ENCODE measurements at regions not wholly inside any gene's neighbourhood (a gene's known extent, or its start where the extent isn't known, plus 50 kb on each side); places are given as distances from the start of the nearest gene placed in this dataset.

DNA sequence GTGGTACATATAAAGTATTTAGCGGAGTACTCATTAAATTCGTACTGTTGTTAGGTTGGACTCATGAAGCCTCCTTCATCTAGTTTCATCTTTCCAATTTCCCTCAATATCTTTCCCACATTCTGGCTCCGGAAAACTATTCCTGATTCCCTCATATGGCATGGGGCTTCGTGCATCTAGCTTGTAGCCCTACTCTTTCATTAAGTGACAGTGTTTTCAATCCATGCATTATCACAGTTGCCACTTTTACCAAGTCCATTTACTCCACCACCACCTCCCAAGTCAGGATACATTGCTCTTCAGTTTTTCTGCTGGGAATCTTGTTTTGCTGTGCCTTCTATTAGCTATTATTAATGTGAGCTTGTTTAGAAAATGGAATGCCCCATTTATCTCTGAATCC is 1032.1 kb upstream of the RBFOX1 start:
- Histone ChIP-seq H3K4me1 (ENCODE audit: control insufficient read depth in 2 of 3, insufficient read depth in 2 of 3, low read depth in 1 of 3, low read length in 3 of 3) (no peaks in the 10 kb centered on the region), H3K36me3 (ENCODE audit: control insufficient read depth in 2 of 3, insufficient read depth in 3 of 3, low read length in 3 of 3) (no peaks in the 10 kb centered on the region), H3K27me3 (ENCODE audit: control insufficient read depth, insufficient read depth, low read length) (no peaks in the 10 kb centered on the region), H3K9me3 (ENCODE audit: control insufficient read depth in 2 of 3, insufficient read depth in 1 of 3, low read length in 3 of 3) (peaks cover 0 to 4% (median 0%) of the 10 kb centered on the region in 3 donors), H3K4me3 (ENCODE audit: low read length in 3 of 3) (no peak overlapping the region), H3K9ac (ENCODE audit: low read length in 3 of 3) (no peak overlapping the region), H3K27ac (ENCODE audit: low read depth in 2 of 2, low read length in 2 of 2) (no peak overlapping the region)
- FAIRE-seq (no peak), DNase-seq (no peak)
- intact Hi-C loops (cut with DNase I) = no loop called here
- TF ChIP-seq, protein P1, sequence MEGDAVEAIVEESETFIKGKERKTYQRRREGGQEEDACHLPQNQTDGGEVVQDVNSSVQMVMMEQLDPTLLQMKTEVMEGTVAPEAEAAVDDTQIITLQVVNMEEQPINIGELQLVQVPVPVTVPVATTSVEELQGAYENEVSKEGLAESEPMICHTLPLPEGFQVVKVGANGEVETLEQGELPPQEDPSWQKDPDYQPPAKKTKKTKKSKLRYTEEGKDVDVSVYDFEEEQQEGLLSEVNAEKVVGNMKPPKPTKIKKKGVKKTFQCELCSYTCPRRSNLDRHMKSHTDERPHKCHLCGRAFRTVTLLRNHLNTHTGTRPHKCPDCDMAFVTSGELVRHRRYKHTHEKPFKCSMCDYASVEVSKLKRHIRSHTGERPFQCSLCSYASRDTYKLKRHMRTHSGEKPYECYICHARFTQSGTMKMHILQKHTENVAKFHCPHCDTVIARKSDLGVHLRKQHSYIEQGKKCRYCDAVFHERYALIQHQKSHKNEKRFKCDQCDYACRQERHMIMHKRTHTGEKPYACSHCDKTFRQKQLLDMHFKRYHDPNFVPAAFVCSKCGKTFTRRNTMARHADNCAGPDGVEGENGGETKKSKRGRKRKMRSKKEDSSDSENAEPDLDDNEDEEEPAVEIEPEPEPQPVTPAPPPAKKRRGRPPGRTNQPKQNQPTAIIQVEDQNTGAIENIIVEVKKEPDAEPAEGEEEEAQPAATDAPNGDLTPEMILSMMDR (IDR thresholded peaks at IDR 0.05; ENCODE audit: borderline replicate concordance, extremely low read depth, insufficient read depth) = no peak

DNA sequence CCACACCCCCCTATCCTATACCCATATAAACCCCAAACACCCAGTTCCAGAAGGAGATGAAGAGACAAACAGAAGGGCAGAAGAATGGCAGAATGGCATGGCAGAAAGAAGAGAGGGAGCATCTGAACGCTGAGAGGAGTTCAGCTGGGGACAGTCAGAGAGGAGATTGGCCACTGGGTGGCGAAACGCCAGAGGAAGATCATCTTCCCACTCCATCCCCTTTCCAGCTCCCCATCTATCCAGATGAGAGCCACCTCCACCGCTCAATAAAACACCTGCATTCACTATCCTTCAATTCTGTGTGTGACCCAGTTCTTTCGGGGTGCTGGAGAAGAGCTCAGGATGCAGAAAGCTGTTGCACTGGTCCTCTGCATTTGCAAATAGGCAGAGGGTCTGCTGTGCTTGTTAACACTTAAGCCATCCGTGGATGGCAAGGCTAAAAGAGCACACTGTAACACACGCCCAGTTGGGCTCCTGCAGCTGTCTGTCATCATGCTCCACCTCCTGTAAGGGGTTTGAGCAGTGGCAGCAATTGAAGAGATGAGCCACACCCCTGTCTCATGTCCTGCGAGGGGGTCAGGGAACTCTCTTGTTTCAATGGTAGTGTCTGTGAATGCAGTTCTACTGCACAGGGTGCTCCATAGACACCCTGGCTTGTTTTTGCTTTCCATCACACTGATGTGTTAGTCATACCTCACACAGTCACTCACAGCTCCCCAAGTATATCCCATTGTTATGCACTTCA is 1034.8 kb upstream of the RBFOX1 start:
- no peak for DNase-seq
- Histone ChIP-seq H3K27me3 (ENCODE audit: control insufficient read depth, insufficient read depth, low read length) (no peaks in the 10 kb centered on the region), H3K4me3 (ENCODE audit: low read length in 3 of 3) (no peak overlapping the region), H3K36me3 (ENCODE audit: control insufficient read depth in 2 of 3, insufficient read depth in 3 of 3, low read length in 3 of 3) (no peaks in the 10 kb centered on the region), H3K27ac (ENCODE audit: low read depth in 2 of 2, low read length in 2 of 2) (no peak overlapping the region), H3K9me3 (ENCODE audit: control insufficient read depth in 2 of 3, insufficient read depth in 1 of 3, low read length in 3 of 3) (peaks cover 0 to 4% (median 0%) of the 10 kb centered on the region in 3 donors), H3K9ac (ENCODE audit: low read length in 3 of 3) (no peak overlapping the region), H3K4me1 (ENCODE audit: control insufficient read depth in 2 of 3, insufficient read depth in 2 of 3, low read depth in 1 of 3, low read length in 3 of 3) (no peaks in the 10 kb centered on the region)
- TF ChIP-seq, protein P1 (IDR thresholded peaks at IDR 0.05; ENCODE audit: borderline replicate concordance, extremely low read depth, insufficient read depth) = no peak
- FAIRE-seq = no peak
- intact Hi-C loops (cut with DNase I) = no loop called here

DNA sequence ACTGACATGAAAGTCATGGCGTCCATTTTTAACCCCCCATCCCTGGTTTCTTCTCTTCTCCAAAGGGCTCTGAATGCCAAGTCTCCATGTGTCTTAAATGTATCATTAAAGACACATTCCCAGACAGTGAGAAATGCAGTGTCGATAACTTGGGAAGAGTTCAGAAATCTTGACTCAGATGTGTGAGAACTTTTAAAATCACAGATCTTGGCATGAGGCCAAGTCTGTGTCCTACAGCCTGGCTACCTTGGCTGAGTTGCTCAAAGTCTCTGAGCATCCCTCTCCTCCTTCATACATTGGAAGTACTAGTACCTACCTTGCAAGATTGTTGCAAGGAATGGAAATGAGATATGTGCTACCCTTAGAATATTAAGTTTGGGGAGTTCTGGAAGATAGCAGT is 1046.5 kb upstream of the RBFOX1 start:
- Histone ChIP-seq H3K4me1 (ENCODE audit: control insufficient read depth in 2 of 3, insufficient read depth in 2 of 3, low read depth in 1 of 3, low read length in 3 of 3) (no peaks in the 10 kb centered on the region), H3K27me3 (ENCODE audit: control insufficient read depth, insufficient read depth, low read length) (no peaks in the 10 kb centered on the region), H3K9me3 (ENCODE audit: control insufficient read depth in 2 of 3, insufficient read depth in 1 of 3, low read length in 3 of 3) (no peaks in the 10 kb centered on the region), H3K27ac (ENCODE audit: low read depth in 2 of 2, low read length in 2 of 2) (no peak overlapping the region), H3K4me3 (ENCODE audit: low read length in 3 of 3) (no peak overlapping the region), H3K36me3 (ENCODE audit: control insufficient read depth in 2 of 3, insufficient read depth in 3 of 3, low read length in 3 of 3) (no peaks in the 10 kb centered on the region), H3K9ac (ENCODE audit: low read length in 3 of 3) (no peak overlapping the region)
- intact Hi-C loops (cut with DNase I) = no loop called here
- DNase-seq = no peak
- TF ChIP-seq, protein P1 (IDR thresholded peaks at IDR 0.05; ENCODE audit: borderline replicate concordance, extremely low read depth, insufficient read depth) = no peak
- no peak for FAIRE-seq

DNA sequence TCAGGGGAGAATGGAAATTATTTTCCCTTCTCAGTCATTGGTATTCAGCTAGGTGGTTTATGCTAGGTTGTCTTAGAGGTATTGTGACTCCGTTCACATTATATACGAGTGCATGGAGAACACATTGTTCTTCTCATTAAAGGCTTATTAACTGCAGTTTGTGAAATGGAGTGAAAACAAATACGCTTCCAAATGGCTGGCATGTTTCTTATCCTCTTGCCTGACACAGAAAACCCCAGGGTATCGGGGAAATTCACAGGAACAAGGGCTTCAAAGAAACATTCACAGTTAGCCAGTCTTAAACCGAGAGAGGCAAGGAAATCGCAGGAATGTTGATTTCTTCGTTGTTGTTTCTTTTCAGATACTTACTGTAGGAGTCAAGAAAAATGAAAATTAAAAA is 1047.9 kb upstream of the RBFOX1 start:
- TF ChIP-seq, protein P1 (IDR thresholded peaks at IDR 0.05; ENCODE audit: borderline replicate concordance, extremely low read depth, insufficient read depth) = no peak
- Histone ChIP-seq H3K4me3 (ENCODE audit: low read length in 3 of 3) (no peak overlapping the region), H3K4me1 (ENCODE audit: control insufficient read depth in 2 of 3, insufficient read depth in 2 of 3, low read depth in 1 of 3, low read length in 3 of 3) (no peaks in the 10 kb centered on the region), H3K9ac (ENCODE audit: low read length in 3 of 3) (no peak overlapping the region), H3K9me3 (ENCODE audit: control insufficient read depth in 2 of 3, insufficient read depth in 1 of 3, low read length in 3 of 3) (no peaks in the 10 kb centered on the region), H3K27ac (ENCODE audit: low read depth in 2 of 2, low read length in 2 of 2) (no peak overlapping the region), H3K36me3 (ENCODE audit: control insufficient read depth in 2 of 3, insufficient read depth in 3 of 3, low read length in 3 of 3) (no peaks in the 10 kb centered on the region), H3K27me3 (ENCODE audit: control insufficient read depth, insufficient read depth, low read length) (no peaks in the 10 kb centered on the region)
- no peak for FAIRE-seq
- intact Hi-C loops (cut with DNase I) = no loop called here
- DNase-seq = no peak
